ENCODE measurements at regions not wholly inside any gene's neighbourhood (a gene's known extent, or its start where the extent isn't known, plus 50 kb on each side); places are given as distances from the start of the nearest gene placed in this dataset.

DNA sequence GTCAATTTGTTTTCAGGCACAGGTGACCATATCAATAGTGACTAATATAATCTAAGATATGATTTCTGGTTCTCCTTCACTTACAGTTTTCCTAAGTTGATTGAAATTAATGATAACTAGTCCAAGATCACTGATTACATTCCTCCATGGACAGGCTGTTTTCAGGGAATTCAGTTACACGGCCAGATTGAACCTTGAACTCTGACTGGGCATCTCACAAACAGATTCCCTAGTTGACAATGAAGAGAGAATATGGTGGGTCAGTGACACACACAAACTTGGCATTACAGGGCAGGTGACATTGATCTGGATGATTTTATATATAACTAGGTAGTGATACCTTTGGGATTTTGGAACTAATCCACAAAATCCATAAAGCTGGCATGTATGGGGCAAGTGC lies 110.2 kb upstream of the EGR2 start:
- DNase-seq (ENCODE audit: low spot score): no peak

DNA sequence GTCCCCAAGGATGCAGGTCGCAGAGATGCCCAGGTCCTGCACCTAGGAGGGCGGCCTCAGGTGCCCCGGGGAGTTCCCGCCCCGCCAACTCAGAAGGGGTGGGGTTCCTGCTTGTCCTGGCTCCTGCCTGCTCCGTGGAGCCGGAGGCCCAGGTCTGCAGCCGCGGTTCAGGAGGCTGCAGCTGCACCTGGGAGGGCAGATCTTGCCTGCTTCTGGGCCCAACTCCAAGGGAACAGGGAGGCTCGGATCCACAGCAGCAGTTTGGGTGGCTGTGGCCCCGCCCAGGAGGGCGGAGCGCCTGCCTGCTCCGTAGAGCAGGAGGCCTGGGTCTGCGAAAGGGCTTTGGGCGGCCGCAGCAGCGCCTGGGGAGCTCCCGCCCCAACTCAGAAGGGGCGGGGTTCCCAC lies 108.2 kb upstream of the EGR2 start:
- no peak for DNase-seq (ENCODE audit: low spot score)

DNA sequence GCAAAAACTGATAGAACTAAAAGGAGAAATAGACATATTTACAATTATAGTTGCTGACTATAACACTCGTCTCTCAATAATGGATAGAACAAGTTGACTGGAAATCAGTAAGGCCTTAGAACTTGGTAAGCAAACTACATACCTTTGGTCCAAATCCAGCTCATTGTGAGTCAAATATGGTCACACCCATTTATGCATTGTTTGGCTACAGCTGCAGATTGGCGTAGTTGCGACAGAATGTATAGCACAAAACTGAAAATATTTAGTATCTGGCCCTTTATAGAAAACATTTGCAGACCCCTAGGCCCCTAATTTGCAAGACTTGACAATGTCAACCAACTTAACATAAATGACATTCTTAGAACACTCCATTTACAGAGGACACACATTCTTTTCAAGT lies 103.6 kb upstream of the EGR2 start:
- DNase-seq (ENCODE audit: low spot score): no peak

DNA sequence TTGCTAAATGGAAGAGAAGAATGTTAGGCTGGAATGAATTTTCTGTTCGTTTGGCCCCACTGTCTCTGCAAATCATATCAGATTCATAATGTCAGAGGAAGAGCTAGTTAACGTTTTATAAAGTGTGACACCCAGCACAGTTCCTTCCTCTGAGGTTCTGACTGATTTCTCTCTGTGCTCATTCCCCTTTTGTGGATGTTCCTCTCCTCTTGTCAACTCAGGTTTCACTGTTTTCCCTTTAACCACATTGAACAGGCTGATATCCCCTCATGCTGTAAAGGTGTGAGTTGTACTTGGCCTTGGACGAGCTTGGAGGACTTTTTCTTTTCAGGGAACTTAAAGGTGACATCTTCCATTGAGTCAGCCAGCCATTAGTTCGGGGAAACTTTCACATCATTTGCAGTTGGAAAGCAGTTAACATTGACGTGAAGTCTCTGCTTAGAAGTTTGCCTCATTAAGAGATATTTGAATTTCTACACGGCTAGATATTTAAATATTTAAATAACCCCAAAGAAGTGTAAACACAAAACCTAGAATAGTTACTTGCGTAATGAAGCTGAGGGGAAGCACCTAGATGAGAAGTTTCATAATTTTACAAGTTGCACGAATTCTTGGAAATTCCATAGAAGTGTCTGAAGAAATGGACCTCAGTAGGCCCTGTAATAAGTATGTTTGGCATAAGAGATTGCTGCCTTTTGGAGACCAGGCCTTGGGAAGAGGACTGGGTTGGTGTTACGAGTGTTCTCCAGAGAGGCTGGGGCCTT lies 101.5 kb upstream of the EGR2 start:
- no peak for DNase-seq (ENCODE audit: low spot score)

DNA sequence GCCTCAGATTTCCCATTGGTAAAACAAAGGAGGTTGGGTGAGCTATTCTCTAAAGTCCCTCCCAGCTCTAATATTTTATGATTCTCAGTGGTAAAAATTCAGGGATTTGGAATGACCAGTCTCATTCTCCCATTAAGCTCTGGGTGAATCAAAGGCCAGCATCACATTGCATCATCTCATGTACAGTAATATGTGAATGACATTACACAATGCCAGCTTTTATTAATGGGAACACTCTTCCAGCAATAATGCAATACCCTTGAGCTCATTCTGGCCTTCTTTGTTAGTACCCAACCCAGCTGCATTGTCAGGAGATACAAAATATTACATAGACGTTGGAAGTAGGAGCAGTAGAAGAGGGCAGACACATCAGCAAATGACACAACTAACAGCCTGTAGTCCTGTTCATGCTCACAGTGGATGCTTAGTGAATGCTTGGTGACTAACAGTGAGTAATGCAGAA lies 100.0 kb upstream of the EGR2 start:
- DNase-seq (ENCODE audit: low spot score): no peak

DNA sequence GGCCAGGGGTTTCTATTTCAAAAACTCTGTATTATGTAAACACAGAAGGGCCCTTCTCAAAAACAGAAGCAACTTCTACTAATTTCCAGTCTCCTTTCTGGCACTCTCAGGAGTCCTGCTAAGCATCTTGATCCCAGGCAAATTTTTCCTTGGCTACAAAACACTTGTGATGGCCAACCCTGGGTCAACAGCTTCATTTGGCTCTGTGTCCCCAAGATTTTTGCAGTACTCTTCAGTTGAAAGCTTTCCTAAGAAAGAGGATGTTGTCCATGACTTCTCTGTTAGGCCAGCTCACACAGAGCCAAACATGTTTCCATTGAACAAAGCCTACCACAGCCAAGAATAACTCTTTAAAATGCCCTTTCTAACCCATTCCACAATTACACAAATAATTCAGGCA lies 99.0 kb upstream of the EGR2 start:
- peak; percentile 19 for DNase-seq (ENCODE audit: low spot score)

DNA sequence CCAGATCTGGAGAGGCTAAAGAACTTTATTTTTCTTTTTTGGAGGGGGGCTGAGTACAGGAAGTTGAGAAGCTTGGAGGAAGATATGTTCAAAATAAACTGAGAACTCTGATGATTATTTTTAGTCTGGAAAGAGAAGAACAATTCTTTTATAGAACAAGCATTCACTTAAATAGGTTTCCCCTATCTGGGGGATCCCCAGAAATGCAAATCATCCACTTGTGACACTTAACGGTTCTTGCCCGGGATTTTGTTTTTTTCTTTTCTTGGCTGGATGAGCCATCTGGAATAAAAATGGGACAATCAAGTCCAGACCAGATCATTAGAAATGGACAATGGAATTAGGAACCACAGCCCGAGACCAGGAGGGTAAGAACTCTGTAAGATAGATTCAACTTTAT lies 95.9 kb upstream of the EGR2 start:
- DNase-seq (ENCODE audit: low spot score): no peak

DNA sequence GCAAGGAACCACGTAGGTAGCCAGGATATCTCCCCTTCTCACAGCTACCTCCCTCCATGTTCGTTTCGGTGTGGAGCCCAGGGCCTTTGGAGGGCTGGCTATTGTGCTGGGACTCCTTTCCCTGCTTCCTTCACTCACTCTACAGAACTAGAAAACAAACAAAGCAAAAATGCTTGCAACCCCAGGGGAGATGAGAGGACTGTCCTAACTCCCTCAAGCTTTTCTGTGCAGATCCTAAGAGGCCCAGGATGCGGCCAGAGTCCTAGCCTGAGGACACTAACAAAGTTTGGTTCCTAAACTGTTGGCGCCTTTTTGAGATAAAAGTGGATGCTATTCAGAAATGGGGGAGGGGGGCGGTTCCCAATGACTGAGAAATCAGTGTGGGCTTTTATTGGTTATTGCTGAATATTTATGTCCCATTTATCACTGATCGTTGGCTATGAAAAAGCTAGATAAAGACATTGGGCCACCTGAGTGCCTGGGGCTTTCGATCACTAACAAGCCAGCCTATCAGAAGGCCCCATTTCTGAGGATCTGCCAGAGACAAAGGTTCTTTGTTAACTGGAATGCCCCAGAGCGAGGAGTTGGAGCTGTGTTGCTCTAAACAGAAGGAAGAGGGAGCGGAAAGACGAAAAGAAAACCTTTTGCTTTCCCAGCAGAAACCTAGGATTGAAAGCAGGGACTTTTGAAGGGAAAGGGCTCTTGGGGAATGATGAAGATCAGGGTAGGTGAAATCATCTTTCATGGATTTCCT lies 95.2 kb upstream of the EGR2 start:
- no peak for DNase-seq (ENCODE audit: low spot score)

DNA sequence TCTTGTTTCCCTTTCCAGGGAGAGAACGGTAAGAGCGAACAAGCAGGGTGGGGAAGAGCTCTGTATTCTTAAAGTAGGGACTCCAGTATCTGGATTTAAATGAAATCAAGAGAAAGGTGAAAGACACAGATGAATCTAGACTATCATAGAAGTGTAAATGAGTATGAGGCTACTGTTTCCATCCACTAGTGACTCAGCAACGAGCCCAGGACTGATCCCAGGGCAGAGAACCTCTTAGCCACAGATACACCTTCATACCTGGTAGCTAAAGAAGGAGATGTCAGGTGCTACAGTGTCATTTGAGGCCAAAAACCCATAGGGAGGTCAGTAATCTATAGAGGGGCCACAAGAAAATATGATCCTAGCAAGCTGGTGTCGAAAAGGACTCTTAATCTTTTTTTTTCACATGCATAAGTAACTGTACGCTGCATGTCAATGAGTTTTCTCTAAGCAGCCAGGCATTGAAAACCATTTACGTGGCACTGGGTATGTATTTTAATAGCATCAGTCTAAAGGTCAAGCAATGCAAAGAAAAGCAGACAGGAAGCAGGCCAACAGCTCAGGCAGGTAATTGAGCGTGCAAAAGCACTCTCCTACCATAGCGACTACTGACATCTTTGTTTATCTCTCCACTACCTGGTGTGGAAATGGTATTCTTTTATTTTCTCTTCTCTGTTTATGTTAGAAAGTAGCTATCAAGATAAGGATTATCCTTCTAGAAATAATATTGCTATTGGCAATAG lies 91.5 kb upstream of the EGR2 start:
- no peak for DNase-seq (ENCODE audit: low spot score)

DNA sequence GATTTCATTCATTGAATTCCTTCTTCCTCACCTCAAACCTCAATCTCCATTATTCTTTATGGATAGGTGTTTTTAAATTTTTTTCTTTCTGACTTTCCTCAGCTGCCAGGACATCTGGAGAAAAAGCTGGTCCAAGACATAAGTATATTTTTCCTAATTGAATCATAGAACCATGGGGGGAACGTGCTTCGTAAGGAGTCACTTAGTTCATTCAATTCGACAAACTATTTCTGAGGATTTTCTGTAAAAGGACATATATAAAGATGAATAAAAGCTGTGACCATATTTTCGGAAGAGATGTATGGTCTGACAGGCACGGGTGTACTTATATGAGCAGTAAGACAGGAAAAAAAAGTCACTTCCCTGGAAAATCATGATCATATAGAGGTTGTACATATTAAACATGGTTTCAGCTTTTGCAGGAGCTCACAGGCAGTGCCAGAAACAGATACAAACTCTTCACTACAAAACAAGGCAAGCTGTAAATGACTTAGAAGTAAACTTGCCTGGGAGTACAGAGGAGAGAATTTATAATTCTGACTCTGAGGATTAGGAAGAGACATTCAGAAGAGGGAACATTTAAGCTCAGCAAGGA lies 88.2 kb upstream of the EGR2 start:
- DNase-seq (ENCODE audit: low spot score): no peak

DNA sequence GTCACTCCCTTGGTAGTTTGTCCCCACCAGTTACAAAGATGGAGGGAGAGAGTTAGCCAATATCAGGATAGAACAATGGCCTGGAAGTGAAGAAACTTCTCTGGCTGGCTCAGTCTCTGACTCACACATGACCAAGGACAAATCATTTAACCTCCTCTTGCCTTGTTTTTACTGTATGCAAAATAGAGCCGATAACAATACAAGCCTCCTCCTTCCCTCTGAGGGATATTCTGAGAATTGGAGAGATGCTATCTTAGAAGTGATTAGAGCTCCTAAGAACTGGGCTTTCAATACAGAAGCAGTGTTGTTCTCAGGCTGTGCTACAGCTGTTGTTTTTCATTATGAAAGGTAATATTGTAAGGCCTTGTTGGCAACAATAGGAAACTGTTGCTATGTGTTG lies 87.7 kb upstream of the EGR2 start:
- DNase-seq (ENCODE audit: low spot score): no peak

DNA sequence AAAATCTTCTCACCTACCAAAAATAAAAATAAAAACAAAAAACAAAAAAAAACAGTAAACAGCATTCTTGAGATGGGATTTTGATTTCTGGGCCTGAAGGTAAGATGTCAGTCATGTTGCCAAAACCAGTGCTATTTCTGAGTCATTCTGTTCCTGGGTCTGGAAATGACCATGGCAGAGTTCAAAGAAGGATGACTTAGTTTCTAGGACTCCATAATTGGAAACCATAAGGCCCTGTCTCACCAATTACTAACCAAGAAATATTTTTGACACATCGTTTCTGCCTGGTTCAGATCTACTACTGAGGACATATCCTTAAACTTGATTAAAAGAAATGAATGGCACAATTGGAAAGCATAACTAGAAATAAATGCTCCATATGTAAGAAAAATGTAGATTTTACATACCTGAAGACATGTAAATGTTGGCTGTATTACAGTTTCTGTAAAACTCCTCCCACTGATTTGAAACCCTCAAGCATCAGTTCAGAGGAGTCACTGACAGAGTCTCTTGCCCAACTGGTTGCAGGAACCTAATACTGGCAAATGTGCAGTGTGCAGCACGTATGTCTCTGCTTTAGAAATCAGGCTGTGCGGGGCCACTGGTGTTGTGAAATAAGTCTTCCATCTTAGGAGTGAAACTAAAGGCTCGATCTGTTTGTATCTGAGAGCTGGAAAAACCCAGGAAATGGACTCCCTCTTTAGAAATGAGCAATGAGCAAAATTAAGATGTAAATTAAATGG lies 84.8 kb upstream of the EGR2 start:
- DNase-seq (ENCODE audit: low spot score): no peak

DNA sequence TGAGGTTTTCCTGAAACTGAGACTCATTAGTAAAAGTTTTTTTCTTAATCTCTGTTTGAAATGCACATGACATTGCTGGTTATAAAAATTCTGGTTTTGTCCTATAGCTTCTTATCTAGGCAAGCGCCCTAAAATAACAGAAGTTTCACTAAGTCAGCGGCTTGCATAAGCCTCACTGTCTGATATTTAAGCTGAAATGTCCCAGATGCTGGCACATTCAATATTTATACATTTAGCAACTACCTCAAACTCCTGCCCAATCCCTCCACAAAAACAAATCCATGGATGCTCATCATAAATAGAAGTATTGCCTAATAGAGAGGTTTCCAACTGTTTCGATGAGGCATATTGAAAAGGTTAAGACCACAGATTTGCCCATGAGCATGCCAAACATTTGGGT lies 83.1 kb upstream of the EGR2 start:
- no peak for DNase-seq (ENCODE audit: low spot score)

DNA sequence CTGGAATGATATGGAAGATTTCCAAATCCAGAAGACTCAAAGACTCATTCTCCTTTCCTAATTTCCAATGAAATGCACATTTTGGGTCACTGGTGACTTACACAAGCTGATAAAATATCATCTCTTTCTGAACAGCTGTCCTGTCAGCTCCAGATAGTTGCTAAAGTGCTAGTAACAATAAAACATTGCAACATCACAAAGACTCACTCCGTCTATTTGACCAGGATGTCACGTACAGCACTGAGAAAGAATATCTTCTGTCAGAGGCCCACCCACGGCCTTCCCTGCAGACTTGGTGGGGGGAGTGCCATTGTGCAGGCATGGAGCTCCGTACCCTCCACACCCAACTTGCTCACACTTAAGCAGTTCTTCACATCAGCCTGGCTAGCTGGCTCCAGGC lies 78.9 kb upstream of the EGR2 start:
- DNase-seq (ENCODE audit: low spot score): no peak

DNA sequence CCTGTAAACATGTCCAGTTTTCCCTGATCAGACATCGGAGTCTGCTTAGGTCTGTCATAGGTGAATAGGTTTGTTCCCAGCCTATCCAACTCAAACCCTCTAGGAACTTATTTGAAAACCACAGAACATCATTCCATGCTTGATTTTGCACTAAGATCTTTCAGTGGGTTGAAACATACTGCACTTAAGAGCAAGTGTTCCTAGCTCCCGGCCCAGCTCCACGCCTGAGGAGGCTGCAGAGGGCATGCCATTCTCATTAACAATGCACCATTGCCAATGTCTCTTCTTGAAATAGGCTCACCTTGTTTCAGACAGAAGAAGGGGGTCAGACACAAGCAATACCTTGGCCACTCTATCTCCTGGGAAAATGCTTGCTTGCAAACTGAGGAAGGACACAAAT lies 78.0 kb upstream of the EGR2 start:
- DNase-seq (ENCODE audit: low spot score): no peak

DNA sequence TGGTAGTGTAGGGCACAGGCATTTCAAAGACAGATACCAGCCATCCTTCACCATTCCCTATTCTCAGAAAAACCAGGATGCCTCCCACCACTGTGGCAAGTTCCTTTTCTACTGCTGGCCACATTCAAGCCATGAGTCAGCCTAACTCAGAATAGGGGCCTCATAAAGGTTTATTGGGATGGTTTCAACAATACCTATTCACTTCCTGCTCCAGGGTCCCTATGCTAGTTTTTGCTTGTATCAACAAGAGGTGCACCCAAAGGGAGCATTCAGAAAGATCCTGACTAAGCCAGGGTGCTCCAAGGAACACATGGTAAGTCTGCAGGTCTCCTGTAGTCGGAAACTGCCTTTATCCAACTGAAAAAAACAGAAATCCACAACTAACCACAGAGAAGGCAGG lies 76.9 kb upstream of the EGR2 start:
- no peak for DNase-seq (ENCODE audit: low spot score)

DNA sequence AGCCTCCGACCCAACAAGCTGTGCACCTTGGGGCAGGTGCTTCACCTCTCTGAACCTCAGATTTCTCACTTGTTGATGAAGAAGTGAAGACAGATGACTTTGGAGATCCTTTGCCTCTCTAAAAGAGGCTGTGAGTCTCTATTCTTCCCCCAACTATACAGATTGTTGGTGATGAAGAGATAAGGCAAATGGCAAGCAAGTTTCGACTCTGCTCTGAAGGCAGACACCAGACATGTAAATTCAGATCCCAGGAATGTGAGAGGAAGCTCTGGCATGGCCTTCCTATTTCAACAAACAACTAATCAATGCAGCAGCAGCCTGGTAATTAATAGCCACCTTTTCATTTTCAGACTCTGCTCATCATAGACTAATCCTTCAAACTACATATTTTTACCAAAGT lies 74.2 kb upstream of the EGR2 start:
- DNase-seq (ENCODE audit: low spot score): no peak

DNA sequence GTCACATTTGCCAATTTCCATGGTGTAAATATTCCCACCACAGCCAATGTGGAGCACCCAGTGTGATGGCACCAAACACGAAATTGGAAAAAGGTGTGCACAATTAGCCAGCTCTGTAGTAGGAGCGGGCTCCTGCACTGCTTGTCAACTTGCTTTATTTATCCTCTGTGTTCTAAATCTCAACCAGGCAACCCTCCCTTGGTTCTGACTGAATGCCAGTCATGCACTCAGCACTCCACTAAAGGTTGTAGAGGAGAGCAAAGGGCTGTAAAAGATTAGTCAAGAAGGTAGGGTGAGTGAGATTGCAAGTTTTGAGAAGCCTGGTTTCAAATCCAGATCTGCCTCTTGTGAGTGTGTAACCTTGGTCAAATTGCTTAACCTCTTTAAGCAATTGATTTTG lies 71.5 kb upstream of the EGR2 start:
- no peak for DNase-seq (ENCODE audit: low spot score)

DNA sequence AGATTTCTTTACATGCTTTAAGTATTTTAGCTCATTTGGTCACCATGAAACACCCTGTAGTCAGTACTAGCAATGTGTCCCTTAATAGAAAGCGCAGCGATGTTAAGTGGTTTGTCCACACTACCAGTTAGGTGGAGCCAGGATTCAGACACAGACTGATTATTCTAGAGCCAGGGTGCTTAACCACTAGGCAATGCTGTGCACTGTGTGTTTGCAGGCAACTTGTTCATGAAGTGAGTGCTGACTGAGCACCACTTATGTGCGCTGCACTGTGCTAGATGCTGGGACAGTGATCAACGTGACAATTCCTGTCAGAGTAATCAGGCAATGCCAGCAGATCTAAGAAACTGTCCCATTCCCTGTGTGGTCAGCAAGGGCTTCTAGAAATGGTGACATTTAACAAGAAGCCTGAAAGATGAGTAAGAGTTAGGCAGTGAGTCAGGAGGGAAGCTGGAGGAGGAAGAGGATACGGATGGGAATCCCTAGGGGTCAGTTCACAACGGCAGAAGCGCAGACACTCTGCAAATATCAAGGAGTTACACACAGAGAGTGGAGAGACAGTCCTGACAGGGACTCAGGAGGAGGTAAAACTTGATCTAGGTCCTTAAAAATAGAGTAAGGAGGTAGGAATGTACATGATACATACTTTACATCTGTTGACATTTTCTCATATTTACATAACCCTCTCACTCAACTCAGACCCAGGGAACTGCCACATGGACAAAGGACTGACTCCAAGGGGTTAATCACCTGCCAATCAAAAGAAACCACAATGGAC lies 69.7 kb upstream of the EGR2 start:
- no peak for DNase-seq (ENCODE audit: low spot score)

DNA sequence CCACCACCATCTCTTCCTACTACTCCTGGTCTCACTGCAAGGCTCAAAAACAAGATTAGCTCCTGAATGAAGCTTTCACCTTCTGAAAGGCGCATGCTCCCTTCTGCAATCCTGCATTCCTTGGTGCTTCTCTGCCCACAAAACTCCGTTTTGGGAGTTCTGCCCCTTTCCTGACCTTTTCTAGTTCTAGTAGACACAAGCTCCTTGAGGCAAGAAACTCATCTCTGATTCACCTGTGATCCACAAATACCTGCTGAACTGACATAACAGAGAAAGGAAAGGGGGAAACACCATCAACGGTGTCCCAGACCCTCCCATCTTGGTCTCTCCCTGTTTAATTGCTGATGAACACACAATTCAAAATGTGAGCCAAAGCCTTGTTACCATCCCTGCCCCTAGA lies 64.0 kb upstream of the EGR2 start:
- DNase-seq (ENCODE audit: low spot score): no peak

DNA sequence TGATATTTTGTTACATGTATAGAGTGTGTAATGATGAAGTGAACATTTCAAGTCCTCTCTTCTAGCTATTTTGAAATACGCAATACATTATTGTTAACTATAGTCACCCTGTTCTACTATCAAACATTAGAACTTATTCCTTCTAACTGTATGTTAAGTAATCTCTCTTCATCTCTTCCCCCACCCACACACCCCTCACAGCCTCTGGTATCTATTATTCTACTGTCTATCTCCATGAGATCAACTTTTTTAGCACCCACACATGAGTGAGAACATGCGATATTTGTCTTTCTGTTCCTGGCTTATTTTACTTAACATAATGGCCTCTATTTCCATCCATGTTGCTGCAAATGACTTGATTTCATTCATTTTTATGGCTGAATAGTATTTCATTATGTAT lies 57.7 kb upstream of the EGR2 start:
- DNase-seq (ENCODE audit: low spot score): no peak
